Activated T-helper 2 cell treated with anti-CD3 and anti-CD28 coated beads, Interferon-gamma antibody, Interleukin-2, Interleukin-4, amounts not matched to agents 10 μg/mL and 5 μg/mL and 100 μg/mL, durations not matched to agents 14 hours and 24 hours and 36 hours (primary cell): ENCODE measurements at regions not wholly inside any gene's neighbourhood (a gene's known extent, or its start where the extent isn't known, plus 50 kb on each side); places are given as distances from the start of the nearest gene placed in this dataset.

Source experiments
- DNase-seq: peaks from one replicate; pipeline ENCODE4 v3.0.0; 2021; ENCODE audit warnings: low spot score
- H3K27ac Mint-ChIP-seq: one replicate; pipeline ENCODE4 v1.8.0; 2021; ENCODE audit warnings: mixed read lengths
- H3K27me3 Mint-ChIP-seq: one replicate; pipeline ENCODE4 v1.8.0; 2021; ENCODE audit warnings: low read depth, mixed read lengths
- H3K36me3 Mint-ChIP-seq: one replicate; pipeline ENCODE4 v1.8.0; 2021; ENCODE audit warnings: low read depth, mixed read lengths
- H3K4me1 Mint-ChIP-seq: one replicate; pipeline ENCODE4 v1.8.0; 2021; ENCODE audit warnings: low read depth, mixed read lengths
- H3K4me3 Mint-ChIP-seq: one replicate; pipeline ENCODE4 v1.8.0; 2021; ENCODE audit warnings: low read depth, mild to moderate bottlenecking, moderate library complexity, mixed read lengths
- H3K9me3 Mint-ChIP-seq: one replicate; pipeline ENCODE4 v1.8.0; 2021; ENCODE audit warnings: mixed read lengths
- intact Hi-C: fragments of 100-400 bp; cut with micrococcal nuclease; formaldehyde crosslinking; loops from one replicate; pipeline ENCODE4 v1.15.1; 2023

DNA sequence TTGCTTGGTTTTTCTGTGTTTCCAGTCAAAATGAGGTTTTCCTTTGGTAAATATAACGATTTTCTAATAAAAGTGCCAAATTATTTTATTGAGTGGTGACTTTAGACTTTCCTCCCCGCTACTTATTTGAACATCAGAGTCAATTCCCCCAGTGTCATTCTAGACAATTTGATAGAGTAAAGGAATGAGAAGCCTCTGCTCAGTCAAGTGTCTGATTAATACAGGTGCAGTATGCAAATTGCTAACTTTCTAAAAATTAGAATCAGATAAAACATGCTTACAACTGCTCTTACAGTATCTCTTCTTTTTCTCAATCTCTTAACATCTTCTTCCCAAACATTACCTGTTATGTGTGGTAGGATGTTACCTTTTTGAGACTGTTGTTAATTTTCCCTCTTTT, 148.7 kb downstream of the CD83 start:
- Mint-ChIP-seq H3K4me3 (no peak overlapping the region), H3K4me1 (peaks cover 37% of the 10 kb centered on the region), H3K9me3 (peaks cover 39% of the 10 kb centered on the region), H3K27me3 (no peaks in the 10 kb centered on the region), H3K36me3 (peaks cover 21% of the 10 kb centered on the region), H3K27ac (no peak overlapping the region)
- no peak for DNase-seq
- intact Hi-C loops = no loop called here

DNA sequence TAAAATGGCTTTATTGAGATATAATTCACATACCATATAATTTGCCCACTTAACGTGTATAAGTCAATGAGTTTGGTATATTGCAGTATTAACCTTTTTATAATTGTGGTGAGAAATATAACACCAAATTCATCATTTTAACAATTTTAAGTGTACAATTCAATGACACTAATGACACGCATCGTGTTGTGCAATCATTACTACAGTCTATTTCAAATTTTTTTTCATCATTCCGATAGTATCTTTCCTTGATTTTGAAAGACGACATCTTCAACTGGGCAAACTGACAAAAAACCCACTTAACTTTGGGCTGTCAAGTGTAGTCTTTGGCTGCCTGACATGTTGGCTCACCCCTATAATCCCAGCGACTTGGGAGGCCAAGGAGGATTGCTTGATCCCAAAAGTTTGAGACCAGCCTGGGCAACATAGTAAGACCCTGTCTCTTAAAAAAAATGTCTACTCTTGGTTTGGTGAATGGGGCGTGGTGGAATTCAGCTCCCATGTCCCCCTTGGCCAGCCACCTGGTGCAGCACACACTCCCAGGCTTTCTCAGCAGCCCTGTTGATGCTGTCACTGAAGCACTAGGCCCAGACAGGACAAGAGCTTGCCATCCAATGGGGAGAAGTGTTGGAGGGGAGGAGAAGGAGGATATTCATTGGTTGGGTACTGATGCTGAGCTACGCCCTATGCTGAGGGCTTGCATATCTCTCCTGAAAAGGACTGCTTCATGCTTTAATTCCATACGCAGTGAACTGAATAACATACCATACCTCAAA, 150.5 kb downstream of the CD83 start:
- no peaks in the 10 kb centered on the region for H3K27me3 Mint-ChIP-seq
- H3K27ac Mint-ChIP-seq = no peak overlapping the region
- no peak for DNase-seq
- H3K4me3 Mint-ChIP-seq = no peak overlapping the region
- peaks cover 45% of the 10 kb centered on the region for H3K4me1 Mint-ChIP-seq
- H3K36me3 Mint-ChIP-seq = peaks cover 22% of the 10 kb centered on the region
- H3K9me3 Mint-ChIP-seq = peaks cover 38% of the 10 kb centered on the region
- intact Hi-C loops = no loop called here

- no peak overlapping the region for H3K4me3 Mint-ChIP-seq
- peaks cover 50% of the 10 kb centered on the region for H3K4me1 Mint-ChIP-seq
- no peak overlapping the region for H3K27ac Mint-ChIP-seq
- intact Hi-C loops = no loop called here
- H3K9me3 Mint-ChIP-seq = peaks cover 28% of the 10 kb centered on the region
- no peak for DNase-seq
- no peaks in the 10 kb centered on the region for H3K27me3 Mint-ChIP-seq
- H3K36me3 Mint-ChIP-seq = peaks cover 16% of the 10 kb centered on the region
These were observed 151.9 kb downstream of the CD83 start for GRCh38 chr6:14269436-14269835.

- Mint-ChIP-seq H3K4me1 (peaks cover 56% of the 10 kb centered on the region), H3K9me3 (peaks cover 22% of the 10 kb centered on the region), H3K27me3 (no peaks in the 10 kb centered on the region), H3K27ac (peak overlapping the region; percentile 82), H3K36me3 (peaks cover 10% of the 10 kb centered on the region), H3K4me3 (no peak overlapping the region)
- intact Hi-C loops = loop anchor here (5.0 to 10.0 kb wide), 3 partner anchors 58 to 974 kb away; partner anchors contain the start of gene JARID2
- no peak for DNase-seq
These were observed 152.7 kb downstream of the CD83 start for GRCh38 chr6:14270142-14270893.

DNA sequence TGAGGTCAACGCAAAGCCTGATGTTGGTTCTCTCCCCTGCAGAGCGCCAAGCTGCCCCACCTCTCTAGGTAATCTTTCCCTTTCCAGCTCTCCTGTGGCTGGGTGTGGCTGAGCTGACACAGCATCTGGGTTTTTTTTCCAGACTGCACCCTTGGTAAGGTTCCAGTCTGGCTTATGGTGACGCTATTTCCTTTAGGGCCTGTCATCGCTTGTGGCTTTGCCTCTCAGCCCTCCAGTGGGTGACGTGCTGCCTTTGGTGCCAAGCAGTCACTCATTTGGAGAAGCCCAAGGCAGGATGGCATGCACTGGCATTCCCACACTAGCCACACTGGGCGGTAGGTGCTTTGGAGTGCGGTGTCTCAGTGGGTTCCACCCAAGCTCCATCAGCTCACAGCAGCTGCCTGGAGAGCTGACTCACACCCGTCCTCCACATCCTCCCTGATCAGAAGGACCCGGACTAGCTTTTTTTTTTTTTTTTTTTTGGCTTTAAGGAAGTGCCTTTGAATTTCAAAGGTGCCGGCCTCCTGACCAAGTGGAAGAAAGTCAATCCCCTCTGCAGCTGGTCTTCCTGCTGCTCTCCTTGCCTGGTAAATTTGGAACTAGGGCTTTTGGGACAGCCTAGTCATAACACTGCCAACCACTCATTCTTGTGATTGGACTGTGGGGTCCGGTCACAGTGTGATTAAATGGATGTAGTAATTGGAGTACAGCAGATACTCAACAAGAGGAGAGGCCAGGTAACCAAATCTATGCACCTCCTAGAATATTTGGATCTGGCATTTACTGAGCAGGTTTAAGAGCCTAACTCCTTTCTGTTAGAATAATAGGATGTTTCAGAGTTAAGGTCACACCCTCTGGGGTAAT, 153.6 kb downstream of the CD83 start:
- Mint-ChIP-seq H3K4me1 (peaks cover 58% of the 10 kb centered on the region), H3K36me3 (peaks cover 9% of the 10 kb centered on the region), H3K27ac (peak overlapping the region; percentile 82), H3K27me3 (no peaks in the 10 kb centered on the region), H3K9me3 (peaks cover 22% of the 10 kb centered on the region), H3K4me3 (no peak overlapping the region)
- DNase-seq = peak; percentile 69
- intact Hi-C loops = loop anchor here (1.0 to 10.0 kb wide), 4 partner anchors 59 to 974 kb away; partner anchors contain the start of gene JARID2

DNA sequence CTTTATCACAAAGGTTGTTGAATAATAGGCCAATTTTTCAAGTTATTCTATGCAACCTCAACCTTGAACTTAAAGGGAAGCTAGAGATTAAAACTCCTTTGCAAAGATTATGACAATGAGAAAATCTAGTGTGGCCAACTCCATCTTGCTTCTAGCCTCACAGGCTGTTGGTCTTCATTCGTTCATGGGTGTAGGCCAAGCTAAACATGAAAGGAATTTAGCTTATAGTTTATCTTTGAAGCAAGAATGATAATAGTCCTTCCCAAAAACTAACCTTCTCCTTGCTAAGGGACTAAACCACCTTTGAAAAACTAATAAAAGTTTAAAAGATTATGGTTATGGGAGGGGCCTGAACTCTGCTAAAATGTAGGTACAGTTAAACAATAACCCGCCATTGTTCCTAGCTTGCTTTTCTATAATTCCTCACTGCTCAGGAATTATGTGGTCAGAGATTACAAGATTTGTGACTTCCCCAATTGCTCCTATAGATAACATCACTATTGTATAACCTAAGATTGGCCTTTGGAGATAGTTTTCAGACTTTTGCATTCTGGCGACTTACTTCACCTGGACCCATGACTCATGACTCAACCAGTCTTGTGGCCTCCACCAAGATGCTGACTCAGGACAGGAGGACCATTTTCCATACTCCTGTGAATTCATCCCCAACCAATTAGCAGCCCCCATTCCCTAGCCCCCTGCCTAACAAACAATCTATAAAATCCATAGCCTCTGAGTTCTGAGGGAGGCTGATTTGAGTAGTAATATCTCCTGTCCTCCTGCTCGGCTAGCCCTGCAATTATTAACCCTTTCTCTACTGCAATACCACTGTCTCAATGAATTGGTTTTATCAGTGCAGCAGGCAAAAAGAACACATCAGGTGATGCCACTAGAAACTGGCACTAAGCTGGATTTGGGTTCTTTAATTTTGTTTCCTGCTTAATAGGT, 154.5 kb downstream of the CD83 start:
- Mint-ChIP-seq H3K27ac (peak overlapping the region; percentile 82), H3K36me3 (peaks cover 9% of the 10 kb centered on the region), H3K9me3 (peaks cover 13% of the 10 kb centered on the region), H3K4me1 (peaks cover 58% of the 10 kb centered on the region), H3K4me3 (no peak overlapping the region), H3K27me3 (no peaks in the 10 kb centered on the region)
- intact Hi-C loops = loop anchor here (1.0 to 10.0 kb wide), 4 partner anchors 60 to 973 kb away; partner anchors contain the start of gene JARID2
- DNase-seq = no peak

DNA sequence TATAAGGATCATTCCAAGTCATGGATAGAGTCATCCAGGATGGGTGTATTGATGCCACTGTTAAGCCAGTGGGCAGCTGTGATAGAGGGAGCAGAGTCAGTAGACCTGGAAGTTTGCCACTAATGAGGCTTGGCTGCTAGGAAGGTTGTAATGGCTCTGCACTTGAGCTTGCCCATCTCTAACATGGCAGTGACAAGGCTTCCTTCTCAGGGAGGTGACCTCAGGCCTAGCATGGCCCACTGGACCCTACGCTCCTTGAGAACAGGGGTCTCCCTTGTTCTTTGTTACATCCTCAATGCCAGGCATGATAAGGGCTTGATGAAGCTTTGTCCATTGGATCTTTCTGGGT, 155.1 kb downstream of the CD83 start:
- Mint-ChIP-seq H3K36me3 (peaks cover 9% of the 10 kb centered on the region), H3K4me3 (no peak overlapping the region), H3K27ac (no peak overlapping the region), H3K27me3 (no peaks in the 10 kb centered on the region), H3K9me3 (peaks cover 11% of the 10 kb centered on the region), H3K4me1 (peaks cover 64% of the 10 kb centered on the region)
- intact Hi-C loops = loop anchor here (5.0 to 10.0 kb wide), 3 partner anchors 60 to 972 kb away; partner anchors contain the start of gene JARID2
- DNase-seq = no peak

DNA sequence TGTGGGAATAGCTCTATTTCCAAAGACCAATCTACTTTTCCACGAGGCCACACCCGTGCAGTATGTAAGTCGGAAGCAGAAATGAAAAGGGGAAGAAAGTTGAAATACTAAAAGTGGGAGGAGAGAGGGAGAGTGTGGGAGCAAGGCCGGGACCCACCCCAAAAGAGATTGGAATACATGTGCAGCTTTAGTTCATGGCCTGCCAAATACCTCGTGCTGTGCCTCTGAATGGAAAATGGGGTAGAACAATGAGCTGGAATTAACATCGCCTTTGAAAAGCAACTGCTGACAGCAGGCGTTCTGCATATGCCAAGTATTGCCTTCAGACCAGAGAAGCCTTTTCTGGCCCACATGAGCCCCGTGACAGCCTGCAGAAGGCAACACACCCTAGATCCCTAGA, 155.6 kb downstream of the CD83 start:
- H3K4me1 Mint-ChIP-seq = peaks cover 69% of the 10 kb centered on the region
- no peak for DNase-seq
- no peak overlapping the region for H3K4me3 Mint-ChIP-seq
- intact Hi-C loops = loop anchor here (5.0 to 10.0 kb wide), 3 partner anchors 61 to 972 kb away; partner anchors contain the start of gene JARID2
- no peak overlapping the region for H3K27ac Mint-ChIP-seq
- peaks cover 11% of the 10 kb centered on the region for H3K9me3 Mint-ChIP-seq
- H3K36me3 Mint-ChIP-seq = peaks cover 9% of the 10 kb centered on the region
- no peaks in the 10 kb centered on the region for H3K27me3 Mint-ChIP-seq

DNA sequence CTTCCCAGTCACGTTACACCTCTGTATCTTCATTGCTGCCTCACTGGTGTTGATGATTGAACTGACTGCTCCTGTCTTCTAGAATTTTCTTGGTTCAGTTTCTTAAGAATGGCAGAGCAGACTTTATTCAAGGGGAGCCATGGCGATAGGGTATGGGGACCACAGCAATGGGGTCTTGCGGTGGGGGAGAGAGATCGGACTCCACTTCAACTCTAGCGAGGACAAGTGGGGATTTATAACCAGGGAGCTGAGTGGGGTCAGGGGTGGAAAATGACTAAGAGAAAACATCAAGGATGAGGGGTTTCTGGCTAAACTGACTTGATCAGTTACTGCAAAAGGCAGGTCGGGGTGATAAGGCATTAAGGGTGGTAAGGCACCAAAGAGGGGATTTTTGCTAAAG, 156.4 kb downstream of the CD83 start:
- no peak for DNase-seq

GRCh38 chr6:14274546-14275492, 157.2 kb downstream of the CD83 start:
- intact Hi-C loops = loop anchor here (5.0 to 10.0 kb wide), 3 partner anchors 63 to 970 kb away; partner anchors contain the start of gene JARID2
- H3K4me1 Mint-ChIP-seq = peaks cover 65% of the 10 kb centered on the region
- H3K27ac Mint-ChIP-seq = peak overlapping the region; percentile 25

More for the DNA sequence above, 156.4 kb downstream of the CD83 start:
- Mint-ChIP-seq H3K9me3 (peaks cover 11% of the 10 kb centered on the region), H3K27me3 (no peaks in the 10 kb centered on the region), H3K4me1 (peaks cover 70% of the 10 kb centered on the region), H3K27ac (no peak overlapping the region), H3K4me3 (no peak overlapping the region), H3K36me3 (peaks cover 9% of the 10 kb centered on the region)
- intact Hi-C loops = loop anchor here (5.0 to 10.0 kb wide), 3 partner anchors 62 to 971 kb away; partner anchors contain the start of gene JARID2

DNA sequence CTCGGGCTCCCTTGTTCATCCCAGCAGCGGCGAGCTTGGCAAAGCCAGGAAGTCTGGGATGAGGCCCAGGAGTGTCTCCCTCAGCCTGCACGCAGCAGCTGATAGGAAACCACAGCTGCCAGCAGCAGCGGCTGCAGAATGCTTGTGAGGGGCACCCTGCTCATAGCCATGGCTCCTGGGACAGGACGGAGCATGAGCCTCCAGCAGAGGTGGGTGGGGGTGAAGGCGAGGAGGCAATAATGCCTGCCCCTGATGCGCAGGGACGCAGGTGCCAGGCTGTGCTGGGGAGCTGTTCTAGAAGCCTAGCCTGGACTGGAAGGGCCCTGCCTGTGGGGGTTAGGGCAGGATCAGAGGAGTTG, 157.9 kb downstream of the CD83 start:
- H3K4me3 Mint-ChIP-seq = no peak overlapping the region
- H3K9me3 Mint-ChIP-seq = peaks cover 16% of the 10 kb centered on the region
- peaks cover 18% of the 10 kb centered on the region for H3K36me3 Mint-ChIP-seq
- peaks cover 60% of the 10 kb centered on the region for H3K4me1 Mint-ChIP-seq
- DNase-seq = no peak
- no peaks in the 10 kb centered on the region for H3K27me3 Mint-ChIP-seq
- intact Hi-C loops = loop anchor here (10.0 kb wide), 2 partner anchors 599 to 969 kb away; partner anchors contain the start of gene JARID2
- peak overlapping the region; percentile 9 for H3K27ac Mint-ChIP-seq

More at GRCh38 chr6:14274546-14275492, 157.2 kb downstream of the CD83 start:
- Mint-ChIP-seq H3K9me3 (peaks cover 11% of the 10 kb centered on the region), H3K4me3 (no peak overlapping the region), H3K36me3 (peaks cover 13% of the 10 kb centered on the region), H3K27me3 (no peaks in the 10 kb centered on the region)
- DNase-seq = no peak
